C4-2B (cell line): ENCODE measurements at regions not wholly inside any gene's neighbourhood (a gene's known extent, or its start where the extent isn't known, plus 50 kb on each side); places are given as distances from the start of the nearest gene placed in this dataset.

Experiments
- H3K27ac ChIP-seq: fragments of 450-650 bp; 2 replicates; pipeline ENCODE4 v1.5.1; 2017
- CTCF ChIP-seq: fragments of 450-650 bp; conservative IDR thresholded peaks from 2 replicates; pipeline ENCODE4 v1.5.1; 2017; ENCODE audit warnings: mild to moderate bottlenecking
- ZFX ChIP-seq: fragments of 450-650 bp; IDR thresholded peaks from 2 replicates; pipeline ENCODE4 v1.6.1; 2017

GRCh38 chr22:49713003-49713402 is 114.7 kb downstream of the BRD1 start:
- no peak overlapping the region for H3K27ac ChIP-seq
- TF ChIP-seq ZFX (no peak), CTCF (no peak)

- no peak overlapping the region for H3K27ac ChIP-seq
- TF ChIP-seq ZFX (no peak), CTCF (no peak)
Observed at GRCh38 chr22:49712195-49712791, 115.4 kb downstream of the BRD1 start.

GRCh38 chr22:49710746-49711145 is 116.9 kb downstream of the BRD1 start:
- H3K27ac ChIP-seq: no peak overlapping the region
- TF ChIP-seq CTCF: no peak
- no peak for TF ChIP-seq ZFX

- H3K27ac ChIP-seq: no peak overlapping the region
- TF ChIP-seq CTCF (no peak), ZFX (no peak)
Observed at GRCh38 chr22:49709464-49709863, 118.2 kb downstream of the BRD1 start.

GRCh38 chr22:49705972-49706352 is 121.7 kb downstream of the BRD1 start:
- TF ChIP-seq CTCF (no peak), ZFX (no peak)

GRCh38 chr22:49705216-49705971 is 122.3 kb downstream of the BRD1 start:
- H3K27ac ChIP-seq: peak overlapping the region; percentile 34
- TF ChIP-seq ZFX: no peak
- TF ChIP-seq CTCF: no peak

More at GRCh38 chr22:49705972-49706352, 121.7 kb downstream of the BRD1 start:
- peak overlapping the region; percentile 34 for H3K27ac ChIP-seq
